Neural cell (in vitro differentiated cells): ENCODE measurements at regions not wholly inside any gene's neighbourhood (a gene's known extent, or its start where the extent isn't known, plus 50 kb on each side); places are given as distances from the start of the nearest gene placed in this dataset.

Experiments used
- CTCF ChIP-seq: fragments of 450-650 bp; IDR thresholded peaks from 2 replicates; pipeline ENCODE4 v1.5.1; 2014; ENCODE audit warnings: antibody characterized with exemption, mild to moderate bottlenecking, moderate library complexity; ENCODE audit not compliant: poor library complexity, severe bottlenecking
- EZH2 ChIP-seq: fragments of 200-600, 300-800 bp; shearing (Covaris generic), sonication (generic); IDR thresholded peaks from 2 replicates; pipeline ENCODE4 v1.6.1; 2014; ENCODE audit warnings: antibody characterized with exemption, low read length, borderline replicate concordance, mild to moderate bottlenecking; ENCODE audit not compliant: insufficient read depth, poor library complexity, severe bottlenecking
- POLR2AphosphoS5 ChIP-seq: IDR thresholded peaks from 2 replicates; pipeline ENCODE4 v1.6.1; 2012

DNA sequence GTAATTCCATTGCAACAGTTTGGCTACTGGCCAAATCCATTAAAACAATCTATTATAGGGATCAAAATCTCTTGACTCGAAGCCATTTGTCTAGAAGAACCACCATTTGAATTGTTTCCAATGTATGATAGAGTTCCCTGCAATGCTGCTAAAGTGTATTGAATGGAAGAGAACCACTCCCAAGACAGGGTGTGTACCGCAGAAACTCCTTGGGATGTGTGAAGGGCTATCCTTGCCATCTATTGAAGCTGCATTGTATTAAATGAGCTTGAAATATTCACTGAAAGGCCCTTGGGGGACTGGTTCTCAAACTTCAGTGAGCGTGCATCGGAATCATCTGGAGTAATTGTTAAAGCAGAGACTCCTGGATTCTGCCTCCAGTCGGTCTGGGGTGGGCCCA is 260.4 kb upstream of the MEIS1 start:
- TF ChIP-seq POLR2AphosphoS5 = no peak
- TF ChIP-seq CTCF = no peak
- no peak for TF ChIP-seq EZH2
